ENCODE measurements at regions not wholly inside any gene's neighbourhood (a gene's known extent, or its start where the extent isn't known, plus 50 kb on each side); places are given as distances from the start of the nearest gene placed in this dataset.

- no peak for TF ChIP-seq POLR2AphosphoS5 (IDR thresholded peaks at IDR 0.05)
- TF ChIP-seq CTCF (IDR thresholded peaks at IDR 0.05) = no peak
These were observed 403.7 kb upstream of the TRPC7 start for GRCh38 chr5:136769093-136769492.
